ENCODE measurements at regions not wholly inside any gene's neighbourhood (a gene's known extent, or its start where the extent isn't known, plus 50 kb on each side); places are given as distances from the start of the nearest gene placed in this dataset.

DNA sequence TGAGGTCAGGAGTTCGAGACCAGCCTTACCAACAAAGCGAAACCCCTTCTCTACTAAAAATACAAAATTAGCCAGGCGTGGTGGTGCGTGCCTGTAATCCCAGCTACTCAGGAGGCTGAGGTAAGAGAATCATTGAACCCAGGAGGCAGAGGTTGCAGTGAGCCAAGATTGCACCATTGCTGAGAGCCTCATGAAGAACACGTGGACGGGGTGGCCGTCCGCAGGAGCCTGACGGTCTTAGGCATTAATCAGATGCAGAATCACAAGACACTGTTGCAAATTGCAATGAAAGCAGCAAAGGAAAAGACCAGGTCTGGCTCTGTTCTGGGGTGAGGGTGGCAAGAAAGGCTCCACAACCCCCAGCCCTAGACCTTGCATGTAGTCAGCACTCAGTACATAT is 104.0 kb upstream of the SLC66A3 start:
- Histone ChIP-seq H3K4me1 (ENCODE audit: control insufficient read depth, insufficient read depth, low read length) (no peaks in the 10 kb centered on the region), H3K9ac (ENCODE audit: low read length) (no peak overlapping the region), H3K36me3 (ENCODE audit: control insufficient read depth, insufficient read depth, low read length, severe bottlenecking) (no peaks in the 10 kb centered on the region), H3K9me3 (ENCODE audit: control insufficient read depth, low read length) (no peaks in the 10 kb centered on the region), H3K4me3 (ENCODE audit: low read length) (no peak overlapping the region), H3K27me3 (replicated peaks; ENCODE audit: control insufficient read depth, insufficient read depth, low read length) (peaks cover 37% of the 10 kb centered on the region)
- no peak for DNase-seq (ENCODE audit: low read depth)

DNA sequence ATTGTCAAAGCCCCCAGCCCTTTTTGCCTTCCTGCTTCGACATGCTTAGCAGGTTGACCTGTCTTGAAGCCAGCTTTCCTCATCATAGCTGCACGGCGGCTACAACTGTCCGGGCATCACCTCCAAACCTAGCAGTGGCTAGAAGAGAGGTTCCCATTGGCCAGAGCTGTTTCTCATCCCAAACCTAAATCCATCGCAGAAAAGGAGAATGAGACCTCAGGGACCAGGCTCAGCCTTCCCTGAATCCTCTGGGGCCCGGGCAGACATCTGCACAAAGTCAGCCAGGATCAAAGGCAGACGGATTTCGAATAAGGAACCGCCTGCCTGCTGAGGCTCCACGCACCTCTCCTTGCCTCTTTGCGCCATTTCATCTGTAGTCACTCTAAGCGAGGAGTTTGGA is 101.7 kb upstream of the SLC66A3 start:
- no peak for DNase-seq (ENCODE audit: low read depth)
- H3K9ac ChIP-seq (ENCODE audit: low read length) = no peak overlapping the region
- no peak overlapping the region for H3K4me3 ChIP-seq (ENCODE audit: low read length)
- H3K27me3 ChIP-seq (replicated peaks; ENCODE audit: control insufficient read depth, insufficient read depth, low read length) = peaks cover 45% of the 10 kb centered on the region
- no peaks in the 10 kb centered on the region for H3K9me3 ChIP-seq (ENCODE audit: control insufficient read depth, low read length)
- no peaks in the 10 kb centered on the region for H3K4me1 ChIP-seq (ENCODE audit: control insufficient read depth, insufficient read depth, low read length)
- no peaks in the 10 kb centered on the region for H3K36me3 ChIP-seq (ENCODE audit: control insufficient read depth, insufficient read depth, low read length, severe bottlenecking)

GRCh38 chr2:11054783-11055678 is 100.2 kb upstream of the SLC66A3 start:
- no peaks in the 10 kb centered on the region for H3K36me3 ChIP-seq (ENCODE audit: control insufficient read depth, insufficient read depth, low read length, severe bottlenecking)

DNA sequence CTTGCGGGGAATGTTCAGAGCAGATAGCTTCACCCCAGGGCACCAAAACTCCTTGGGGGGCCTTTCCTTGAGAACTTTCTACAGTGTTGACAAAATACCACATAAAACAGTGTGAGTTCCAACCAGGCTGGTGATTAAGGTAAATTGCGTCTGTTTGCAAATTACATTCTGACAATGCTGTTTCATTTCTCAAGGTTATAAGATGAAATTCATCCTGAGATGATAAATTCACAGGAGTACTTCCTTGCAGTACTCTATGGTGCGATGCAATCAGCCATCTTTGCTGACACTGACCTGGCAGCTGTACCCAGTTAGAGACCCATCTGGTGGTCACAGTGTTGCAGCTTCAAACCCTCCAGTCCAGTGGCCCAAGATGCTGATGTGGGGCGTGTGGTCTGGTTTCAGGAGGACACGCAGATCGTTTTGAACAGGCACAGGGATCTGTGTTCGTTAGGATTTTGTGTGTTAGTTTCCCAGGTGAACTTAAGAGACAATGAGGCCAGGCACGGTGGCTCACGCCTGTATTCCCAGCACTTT is 99.5 kb upstream of the SLC66A3 start:
- Histone ChIP-seq H3K9me3 (ENCODE audit: control insufficient read depth, low read length) (peaks cover 5% of the 10 kb centered on the region), H3K27me3 (replicated peaks; ENCODE audit: control insufficient read depth, insufficient read depth, low read length) (peaks cover 35% of the 10 kb centered on the region), H3K4me1 (ENCODE audit: control insufficient read depth, insufficient read depth, low read length) (no peaks in the 10 kb centered on the region), H3K4me3 (ENCODE audit: low read length) (no peak overlapping the region), H3K36me3 (ENCODE audit: control insufficient read depth, insufficient read depth, low read length, severe bottlenecking) (no peaks in the 10 kb centered on the region), H3K9ac (ENCODE audit: low read length) (no peak overlapping the region)
- no peak for DNase-seq (ENCODE audit: low read depth)

More at GRCh38 chr2:11054783-11055678, 100.2 kb upstream of the SLC66A3 start:
- no peak for DNase-seq (ENCODE audit: low read depth)
- Histone ChIP-seq H3K9ac (ENCODE audit: low read length) (no peak overlapping the region), H3K27me3 (replicated peaks; ENCODE audit: control insufficient read depth, insufficient read depth, low read length) (peaks cover 41% of the 10 kb centered on the region), H3K4me1 (ENCODE audit: control insufficient read depth, insufficient read depth, low read length) (no peaks in the 10 kb centered on the region), H3K9me3 (ENCODE audit: control insufficient read depth, low read length) (no peaks in the 10 kb centered on the region), H3K4me3 (ENCODE audit: low read length) (no peak overlapping the region)

- no peaks in the 10 kb centered on the region for H3K36me3 ChIP-seq (ENCODE audit: control insufficient read depth, insufficient read depth, low read length, severe bottlenecking)
- peaks cover 14% of the 10 kb centered on the region for H3K9me3 ChIP-seq (ENCODE audit: control insufficient read depth, low read length)
- peaks cover 40% of the 10 kb centered on the region for H3K27me3 ChIP-seq (replicated peaks; ENCODE audit: control insufficient read depth, insufficient read depth, low read length)
- no peak overlapping the region for H3K9ac ChIP-seq (ENCODE audit: low read length)
- DNase-seq (ENCODE audit: low read depth) = peak; percentile 75
- H3K4me3 ChIP-seq (ENCODE audit: low read length) = no peak overlapping the region
- no peaks in the 10 kb centered on the region for H3K4me1 ChIP-seq (ENCODE audit: control insufficient read depth, insufficient read depth, low read length)
These were observed 98.7 kb upstream of the SLC66A3 start for GRCh38 chr2:11056614-11057013.

DNA sequence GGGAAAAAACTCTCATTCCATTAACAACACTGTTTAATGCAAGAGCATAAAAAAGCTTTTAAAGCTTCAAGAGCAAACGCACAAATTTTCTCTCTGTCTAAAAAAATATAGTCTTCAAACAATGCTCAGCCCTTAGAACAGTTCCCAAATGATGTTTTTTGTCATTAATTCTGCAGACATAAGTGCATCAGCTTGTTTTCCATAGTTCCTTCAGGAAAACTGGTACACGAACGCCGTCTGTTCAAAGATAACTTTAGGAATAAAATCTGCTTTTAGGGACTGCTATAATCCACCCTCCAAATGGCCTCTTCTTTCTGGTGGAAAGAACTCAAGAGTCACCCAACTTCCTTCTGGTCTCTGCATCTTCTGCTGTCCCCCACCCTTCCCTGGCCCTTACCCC is 98.2 kb upstream of the SLC66A3 start:
- no peak overlapping the region for H3K4me3 ChIP-seq (ENCODE audit: low read length)
- H3K4me1 ChIP-seq (ENCODE audit: control insufficient read depth, insufficient read depth, low read length) = no peaks in the 10 kb centered on the region
- no peaks in the 10 kb centered on the region for H3K36me3 ChIP-seq (ENCODE audit: control insufficient read depth, insufficient read depth, low read length, severe bottlenecking)
- H3K9ac ChIP-seq (ENCODE audit: low read length) = no peak overlapping the region
- H3K9me3 ChIP-seq (ENCODE audit: control insufficient read depth, low read length) = peaks cover 18% of the 10 kb centered on the region
- peaks cover 35% of the 10 kb centered on the region for H3K27me3 ChIP-seq (replicated peaks; ENCODE audit: control insufficient read depth, insufficient read depth, low read length)
- no peak for DNase-seq (ENCODE audit: low read depth)

GRCh38 chr2:11058129-11058528 is 97.1 kb upstream of the SLC66A3 start:
- H3K4me3 ChIP-seq (ENCODE audit: low read length) = no peak overlapping the region
- H3K27me3 ChIP-seq (replicated peaks; ENCODE audit: control insufficient read depth, insufficient read depth, low read length) = peaks cover 30% of the 10 kb centered on the region
- no peak overlapping the region for H3K9ac ChIP-seq (ENCODE audit: low read length)
- no peak for DNase-seq (ENCODE audit: low read depth)
- peaks cover 21% of the 10 kb centered on the region for H3K9me3 ChIP-seq (ENCODE audit: control insufficient read depth, low read length)
- no peaks in the 10 kb centered on the region for H3K4me1 ChIP-seq (ENCODE audit: control insufficient read depth, insufficient read depth, low read length)
- no peaks in the 10 kb centered on the region for H3K36me3 ChIP-seq (ENCODE audit: control insufficient read depth, insufficient read depth, low read length, severe bottlenecking)

GRCh38 chr2:11060376-11061169 is 94.7 kb upstream of the SLC66A3 start:
- H3K27me3 ChIP-seq (replicated peaks; ENCODE audit: control insufficient read depth, insufficient read depth, low read length) = peaks cover 43% of the 10 kb centered on the region
- DNase-seq (ENCODE audit: low read depth) = no peak
- H3K4me1 ChIP-seq (ENCODE audit: control insufficient read depth, insufficient read depth, low read length) = no peaks in the 10 kb centered on the region
- H3K9ac ChIP-seq (ENCODE audit: low read length) = no peak overlapping the region
- H3K36me3 ChIP-seq (ENCODE audit: control insufficient read depth, insufficient read depth, low read length, severe bottlenecking) = no peaks in the 10 kb centered on the region
- H3K9me3 ChIP-seq (ENCODE audit: control insufficient read depth, low read length) = peaks cover 21% of the 10 kb centered on the region
- no peak overlapping the region for H3K4me3 ChIP-seq (ENCODE audit: low read length)

DNA sequence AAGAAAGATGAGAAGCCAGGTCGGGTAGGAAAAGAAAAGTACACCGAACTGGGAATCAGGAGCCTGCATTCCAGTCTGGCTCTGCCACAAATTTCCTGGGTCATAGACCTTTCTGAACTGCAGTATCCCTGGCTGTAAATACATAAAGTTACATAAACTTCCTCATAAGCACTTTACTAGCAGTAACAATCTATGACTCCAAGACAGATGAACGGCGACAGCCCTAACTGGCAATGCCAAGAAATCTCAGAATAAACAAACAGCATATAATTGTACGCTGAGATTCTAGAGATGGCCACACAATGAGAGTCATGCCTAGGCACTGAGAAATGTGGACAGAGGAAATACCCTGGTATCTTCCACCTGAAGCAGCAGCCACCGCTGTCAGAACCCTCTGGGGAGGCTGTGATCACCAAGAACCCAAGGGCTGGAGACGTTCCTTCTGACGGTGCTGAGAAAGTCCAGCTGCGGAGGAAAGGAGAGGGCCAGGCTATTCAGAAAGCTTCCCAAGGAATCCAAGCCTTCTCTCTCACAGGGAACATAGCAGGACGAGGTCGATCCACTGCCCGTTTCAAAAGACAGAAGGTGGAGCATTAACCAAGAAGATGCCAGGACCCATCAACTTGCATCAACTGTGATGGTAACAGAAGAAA is 89.3 kb upstream of the SLC66A3 start:
- peaks cover 3% of the 10 kb centered on the region for H3K4me1 ChIP-seq (ENCODE audit: control insufficient read depth, insufficient read depth, low read length)
- peaks cover 14% of the 10 kb centered on the region for H3K9me3 ChIP-seq (ENCODE audit: control insufficient read depth, low read length)
- H3K9ac ChIP-seq (ENCODE audit: low read length) = no peak overlapping the region
- H3K36me3 ChIP-seq (ENCODE audit: control insufficient read depth, insufficient read depth, low read length, severe bottlenecking) = no peaks in the 10 kb centered on the region
- no peak for DNase-seq (ENCODE audit: low read depth)
- H3K4me3 ChIP-seq (ENCODE audit: low read length) = no peak overlapping the region
- H3K27me3 ChIP-seq (replicated peaks; ENCODE audit: control insufficient read depth, insufficient read depth, low read length) = peaks cover 50% of the 10 kb centered on the region

- Histone ChIP-seq H3K4me1 (ENCODE audit: control insufficient read depth, insufficient read depth, low read length) (peaks cover 3% of the 10 kb centered on the region), H3K27me3 (replicated peaks; ENCODE audit: control insufficient read depth, insufficient read depth, low read length) (peaks cover 46% of the 10 kb centered on the region), H3K4me3 (ENCODE audit: low read length) (no peak overlapping the region), H3K9ac (ENCODE audit: low read length) (no peak overlapping the region), H3K9me3 (ENCODE audit: control insufficient read depth, low read length) (no peaks in the 10 kb centered on the region), H3K36me3 (ENCODE audit: control insufficient read depth, insufficient read depth, low read length, severe bottlenecking) (no peaks in the 10 kb centered on the region)
- DNase-seq (ENCODE audit: low read depth) = no peak
These were observed 87.8 kb upstream of the SLC66A3 start for GRCh38 chr2:11067221-11068078.

Measured in adipocyte (in vitro differentiated cells).